ENCODE measurements at regions not wholly inside any gene's neighbourhood (a gene's known extent, or its start where the extent isn't known, plus 50 kb on each side); places are given as distances from the start of the nearest gene placed in this dataset.

DNA sequence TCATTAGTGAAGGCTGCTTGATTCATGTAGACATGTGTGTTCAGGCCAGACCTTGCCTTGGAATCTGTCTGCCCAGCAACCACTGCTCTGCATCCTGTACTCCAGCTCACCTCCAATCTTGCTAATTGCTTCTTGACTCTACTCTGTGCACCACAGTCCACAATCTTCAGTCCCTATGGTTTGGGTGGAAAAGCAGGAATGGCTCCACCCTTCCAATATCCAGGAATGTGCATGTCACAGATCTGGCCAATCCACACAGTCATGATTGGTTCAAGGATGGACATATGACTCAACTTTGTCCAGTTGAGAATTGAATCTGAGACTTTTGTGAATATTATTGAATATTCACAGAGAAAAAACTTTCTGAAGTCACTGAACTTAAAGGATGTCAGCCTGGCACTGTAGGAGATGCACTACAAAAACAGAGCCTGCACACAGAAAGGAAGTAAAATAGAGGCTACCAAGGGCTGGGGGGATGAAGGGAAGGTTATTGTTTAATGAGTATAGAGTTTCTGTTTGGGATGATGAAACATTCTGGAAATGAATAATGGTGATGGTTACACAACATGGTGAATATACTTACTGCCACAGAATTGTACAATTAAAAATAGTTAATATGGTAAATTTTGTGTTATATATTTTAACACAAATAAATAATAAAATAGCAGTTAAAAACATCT is 161.3 kb upstream of the USP38 start:
- Histone ChIP-seq H3K4me1 (ENCODE audit: control insufficient read depth, insufficient read depth, low read length) (no peaks in the 10 kb centered on the region), H3K27me3 (ENCODE audit: control insufficient read depth, insufficient read depth, low read length, poor library complexity, severe bottlenecking) (no peaks in the 10 kb centered on the region), H3K9me3 (ENCODE audit: control insufficient read depth, low read length) (no peaks in the 10 kb centered on the region), H3K9ac (ENCODE audit: extremely low read depth, low read length, poor library complexity, severe bottlenecking) (no peak overlapping the region), H3K36me3 (ENCODE audit: control insufficient read depth, insufficient read depth, low read length) (no peaks in the 10 kb centered on the region), H3K4me3 (ENCODE audit: low read length) (no peak overlapping the region), H3K27ac (ENCODE audit: low read depth, low read length) (no peak overlapping the region)
- no peak overlapping the region for H3K27ac Mint-ChIP-seq
- no peak for DNase-seq
- no peaks in the 10 kb centered on the region for H3K9me3 Mint-ChIP-seq
- no peak overlapping the region for H3K4me3 Mint-ChIP-seq
- H3K27me3 Mint-ChIP-seq (ENCODE audit: insufficient read depth): no peaks in the 10 kb centered on the region
- TF ChIP-seq, protein P1, sequence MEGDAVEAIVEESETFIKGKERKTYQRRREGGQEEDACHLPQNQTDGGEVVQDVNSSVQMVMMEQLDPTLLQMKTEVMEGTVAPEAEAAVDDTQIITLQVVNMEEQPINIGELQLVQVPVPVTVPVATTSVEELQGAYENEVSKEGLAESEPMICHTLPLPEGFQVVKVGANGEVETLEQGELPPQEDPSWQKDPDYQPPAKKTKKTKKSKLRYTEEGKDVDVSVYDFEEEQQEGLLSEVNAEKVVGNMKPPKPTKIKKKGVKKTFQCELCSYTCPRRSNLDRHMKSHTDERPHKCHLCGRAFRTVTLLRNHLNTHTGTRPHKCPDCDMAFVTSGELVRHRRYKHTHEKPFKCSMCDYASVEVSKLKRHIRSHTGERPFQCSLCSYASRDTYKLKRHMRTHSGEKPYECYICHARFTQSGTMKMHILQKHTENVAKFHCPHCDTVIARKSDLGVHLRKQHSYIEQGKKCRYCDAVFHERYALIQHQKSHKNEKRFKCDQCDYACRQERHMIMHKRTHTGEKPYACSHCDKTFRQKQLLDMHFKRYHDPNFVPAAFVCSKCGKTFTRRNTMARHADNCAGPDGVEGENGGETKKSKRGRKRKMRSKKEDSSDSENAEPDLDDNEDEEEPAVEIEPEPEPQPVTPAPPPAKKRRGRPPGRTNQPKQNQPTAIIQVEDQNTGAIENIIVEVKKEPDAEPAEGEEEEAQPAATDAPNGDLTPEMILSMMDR (conservative IDR thresholded peaks at IDR 0.05): no peak
- H3K36me3 Mint-ChIP-seq (ENCODE audit: low read depth): no peaks in the 10 kb centered on the region
- H3K4me1 Mint-ChIP-seq: peaks cover 4% of the 10 kb centered on the region

DNA sequence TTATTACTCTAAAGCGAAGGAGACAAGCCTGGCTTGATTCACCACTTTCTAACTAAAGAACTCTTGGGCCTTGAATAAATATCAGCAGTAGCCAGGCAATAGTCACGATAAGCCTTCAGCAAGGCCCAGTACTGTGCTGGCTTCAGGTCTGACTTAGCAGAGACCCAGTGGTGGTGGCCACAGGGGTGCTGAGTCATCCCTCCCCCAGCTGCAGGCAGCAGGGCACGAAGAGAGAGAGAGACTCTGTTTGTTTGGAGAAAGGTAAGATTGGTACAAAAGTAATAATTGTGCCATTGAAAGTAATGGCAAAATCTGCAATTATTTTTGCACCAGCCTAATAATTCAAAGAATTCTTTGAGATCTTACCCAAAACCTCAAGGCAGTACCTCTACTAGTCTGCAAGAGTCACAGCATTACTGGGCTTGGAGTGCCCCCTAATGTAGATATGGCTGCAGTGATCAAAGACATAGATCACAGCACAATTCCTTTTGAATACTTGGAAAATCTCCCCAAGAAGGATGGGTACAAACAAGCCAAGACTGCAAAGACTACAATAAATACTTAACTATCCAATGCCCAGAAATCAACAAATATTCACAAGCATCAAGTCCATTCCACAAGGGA is 159.5 kb upstream of the USP38 start:
- H3K4me1 ChIP-seq (ENCODE audit: control insufficient read depth, insufficient read depth, low read length): no peaks in the 10 kb centered on the region
- H3K9me3 Mint-ChIP-seq: peaks cover 4% of the 10 kb centered on the region
- H3K4me3 ChIP-seq (ENCODE audit: low read length): no peak overlapping the region
- 61 to 91% methylated on average over 2 to 3 of the region's 3 CpGs for WGBS, 2 experiments (ENCODE audit: insufficient coverage in 1 of 2, insufficient read length in 1 of 2)
- H3K27ac Mint-ChIP-seq: peak overlapping the region; percentile 72
- H3K27me3 Mint-ChIP-seq (ENCODE audit: insufficient read depth): no peaks in the 10 kb centered on the region
- DNase-seq: peak; percentile 74
- H3K27ac ChIP-seq (ENCODE audit: low read depth, low read length): no peak overlapping the region
- H3K36me3 Mint-ChIP-seq (ENCODE audit: low read depth): no peaks in the 10 kb centered on the region
- H3K27me3 ChIP-seq (ENCODE audit: control insufficient read depth, insufficient read depth, low read length, poor library complexity, severe bottlenecking): no peaks in the 10 kb centered on the region
- H3K9ac ChIP-seq (ENCODE audit: extremely low read depth, low read length, poor library complexity, severe bottlenecking): no peak overlapping the region
- H3K4me1 Mint-ChIP-seq: peaks cover 4% of the 10 kb centered on the region
- TF ChIP-seq, protein P1 (conservative IDR thresholded peaks at IDR 0.05): peak; percentile 88
- H3K9me3 ChIP-seq (ENCODE audit: control insufficient read depth, low read length): peaks cover 10% of the 10 kb centered on the region
- no peaks in the 10 kb centered on the region for H3K36me3 ChIP-seq (ENCODE audit: control insufficient read depth, insufficient read depth, low read length)
- no peak overlapping the region for H3K4me3 Mint-ChIP-seq

GRCh38 chr4:143026459-143027170 is 158.1 kb upstream of the USP38 start:
- H3K36me3 ChIP-seq (ENCODE audit: control insufficient read depth, insufficient read depth, low read length): no peaks in the 10 kb centered on the region
- Mint-ChIP-seq H3K36me3 (ENCODE audit: low read depth) (no peaks in the 10 kb centered on the region), H3K4me1 (peaks cover 4% of the 10 kb centered on the region), H3K4me3 (no peak overlapping the region), H3K9me3 (peaks cover 4% of the 10 kb centered on the region), H3K27me3 (ENCODE audit: insufficient read depth) (peaks cover 4% of the 10 kb centered on the region), H3K27ac (no peak overlapping the region)
- H3K27ac ChIP-seq (ENCODE audit: low read depth, low read length): no peak overlapping the region
- no peak overlapping the region for H3K9ac ChIP-seq (ENCODE audit: extremely low read depth, low read length, poor library complexity, severe bottlenecking)
- H3K9me3 ChIP-seq (ENCODE audit: control insufficient read depth, low read length): peaks cover 10% of the 10 kb centered on the region
- WGBS, 2 experiments (ENCODE audit: insufficient coverage in 1 of 2, insufficient read length in 1 of 2): 60 to 100% methylated on average over 1 of the region's 1 CpG
- TF ChIP-seq, protein P1 (conservative IDR thresholded peaks at IDR 0.05): no peak
- H3K4me1 ChIP-seq (ENCODE audit: control insufficient read depth, insufficient read depth, low read length): no peaks in the 10 kb centered on the region
- no peak for DNase-seq
- no peak overlapping the region for H3K4me3 ChIP-seq (ENCODE audit: low read length)
- H3K27me3 ChIP-seq (ENCODE audit: control insufficient read depth, insufficient read depth, low read length, poor library complexity, severe bottlenecking): no peaks in the 10 kb centered on the region
